ENCODE measurements at regions not wholly inside any gene's neighbourhood (a gene's known extent, or its start where the extent isn't known, plus 50 kb on each side); places are given as distances from the start of the nearest gene placed in this dataset.

DNA sequence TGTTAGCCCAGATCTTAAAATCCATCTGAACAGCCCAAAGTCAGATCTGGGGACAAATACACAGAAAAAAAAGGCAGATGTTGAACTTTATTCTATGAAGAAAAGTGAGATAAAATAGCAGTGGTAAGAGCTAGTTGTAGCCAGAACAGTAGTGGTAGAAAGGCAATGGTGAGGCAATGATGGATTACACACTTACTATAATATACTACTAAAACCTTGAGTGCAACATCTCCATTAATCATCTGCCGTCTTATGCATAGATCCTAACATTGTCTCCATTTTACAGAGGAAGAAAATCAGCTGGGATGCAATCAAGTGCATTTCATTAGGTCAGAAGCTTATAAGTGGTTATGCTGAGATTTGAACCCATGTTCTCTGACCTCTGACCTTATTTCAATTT is 699.6 kb downstream of the CDH11 start:
- TF ChIP-seq, protein P1, sequence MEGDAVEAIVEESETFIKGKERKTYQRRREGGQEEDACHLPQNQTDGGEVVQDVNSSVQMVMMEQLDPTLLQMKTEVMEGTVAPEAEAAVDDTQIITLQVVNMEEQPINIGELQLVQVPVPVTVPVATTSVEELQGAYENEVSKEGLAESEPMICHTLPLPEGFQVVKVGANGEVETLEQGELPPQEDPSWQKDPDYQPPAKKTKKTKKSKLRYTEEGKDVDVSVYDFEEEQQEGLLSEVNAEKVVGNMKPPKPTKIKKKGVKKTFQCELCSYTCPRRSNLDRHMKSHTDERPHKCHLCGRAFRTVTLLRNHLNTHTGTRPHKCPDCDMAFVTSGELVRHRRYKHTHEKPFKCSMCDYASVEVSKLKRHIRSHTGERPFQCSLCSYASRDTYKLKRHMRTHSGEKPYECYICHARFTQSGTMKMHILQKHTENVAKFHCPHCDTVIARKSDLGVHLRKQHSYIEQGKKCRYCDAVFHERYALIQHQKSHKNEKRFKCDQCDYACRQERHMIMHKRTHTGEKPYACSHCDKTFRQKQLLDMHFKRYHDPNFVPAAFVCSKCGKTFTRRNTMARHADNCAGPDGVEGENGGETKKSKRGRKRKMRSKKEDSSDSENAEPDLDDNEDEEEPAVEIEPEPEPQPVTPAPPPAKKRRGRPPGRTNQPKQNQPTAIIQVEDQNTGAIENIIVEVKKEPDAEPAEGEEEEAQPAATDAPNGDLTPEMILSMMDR (IDR thresholded peaks at IDR 0.05), result no peak
- no peak for TF ChIP-seq POLR2A (IDR thresholded peaks at IDR 0.05)

All from thyroid gland (tissue), 4 donors.